Upper lobe of right lung (tissue), 1 donor: ENCODE measurements at regions not wholly inside any gene's neighbourhood (a gene's known extent, or its start where the extent isn't known, plus 50 kb on each side); places are given as distances from the start of the nearest gene placed in this dataset.

ENCODE experiments used
- ATAC-seq: fragments of 200-7000 bp; cut with Tn5 transposase; one replicate; pipeline ENCODE4 v1.9.1; 2020; ENCODE audit warnings: mild to moderate bottlenecking, moderate library complexity
- DNase-seq: peaks from one replicate; pipeline ENCODE4 v3.0.0-alpha.2; 2020
- H3K27ac ChIP-seq: fragments of 200-600 bp; one replicate; pipeline ENCODE4 v1.8.0; 2022
- H3K27me3 ChIP-seq: fragments of 200-600 bp; one replicate; pipeline ENCODE4 v1.8.0; 2022; ENCODE audit warnings: mild to moderate bottlenecking
- H3K36me3 ChIP-seq: fragments of 200-600 bp; one replicate; pipeline ENCODE4 v1.8.0; 2022
- H3K4me1 ChIP-seq: fragments of 200-600 bp; one replicate; pipeline ENCODE4 v1.8.0; 2022
- H3K4me3 ChIP-seq: fragments of 200-600 bp; one replicate; pipeline ENCODE4 v1.8.0; 2022; ENCODE audit warnings: mild to moderate bottlenecking
- H3K9me3 ChIP-seq: fragments of 200-600 bp; one replicate; pipeline ENCODE4 v1.8.0; 2022
- CTCF ChIP-seq: fragments of 200-600 bp; IDR thresholded peaks from one replicate; pipeline ENCODE4 v1.8.0; 2022; ENCODE audit warnings: antibody characterized with exemption
- intact Hi-C: fragments of 100-400 bp; cut with DNase I; formaldehyde crosslinking; loops from one replicate; pipeline ENCODE4 v1.11.0; 2022
- donor health status: DM: no; HTN: yes; CAD: no; lungs with severe emphysema.

- DNase-seq: no peak
- Histone ChIP-seq H3K27ac (no peak overlapping the region), H3K36me3 (no peaks in the 10 kb centered on the region), H3K4me3 (no peak overlapping the region), H3K9me3 (no peaks in the 10 kb centered on the region), H3K4me1 (no peaks in the 10 kb centered on the region), H3K27me3 (no peaks in the 10 kb centered on the region)
- no peak for TF ChIP-seq CTCF
- no peak for ATAC-seq
- intact Hi-C loops: no loop called here
Measured at GRCh38 chr13:89584058-89584620, 1763.3 kb upstream of the MIR17HG start.

GRCh38 chr13:89602655-89603054 is 1744.8 kb upstream of the MIR17HG start:
- H3K4me3 ChIP-seq: no peak overlapping the region
- DNase-seq (no peak), ATAC-seq (no peak)
- H3K27ac ChIP-seq: no peak overlapping the region
- no peaks in the 10 kb centered on the region for H3K4me1 ChIP-seq
- TF ChIP-seq CTCF: no peak
- intact Hi-C loops: no loop called here
- no peaks in the 10 kb centered on the region for H3K9me3 ChIP-seq
- no peaks in the 10 kb centered on the region for H3K36me3 ChIP-seq
- no peaks in the 10 kb centered on the region for H3K27me3 ChIP-seq

- DNase-seq (no peak), ATAC-seq (no peak)
- Histone ChIP-seq H3K4me3 (no peak overlapping the region), H3K27ac (no peak overlapping the region), H3K36me3 (no peaks in the 10 kb centered on the region), H3K4me1 (no peaks in the 10 kb centered on the region), H3K9me3 (no peaks in the 10 kb centered on the region), H3K27me3 (no peaks in the 10 kb centered on the region)
- intact Hi-C loops: no loop called here
- no peak for TF ChIP-seq CTCF
Measured at GRCh38 chr13:89603187-89603586, 1744.3 kb upstream of the MIR17HG start.

- H3K4me3 ChIP-seq: no peak overlapping the region
- DNase-seq (no peak), ATAC-seq (no peak)
- H3K36me3 ChIP-seq: no peaks in the 10 kb centered on the region
- H3K27ac ChIP-seq: no peak overlapping the region
- intact Hi-C loops: no loop called here
- no peak for TF ChIP-seq CTCF
- H3K27me3 ChIP-seq: no peaks in the 10 kb centered on the region
- H3K9me3 ChIP-seq: no peaks in the 10 kb centered on the region
- H3K4me1 ChIP-seq: no peaks in the 10 kb centered on the region
Measured at GRCh38 chr13:89609318-89609717, 1738.2 kb upstream of the MIR17HG start.

- intact Hi-C loops: no loop called here
- H3K4me1 ChIP-seq: no peaks in the 10 kb centered on the region
- no peaks in the 10 kb centered on the region for H3K36me3 ChIP-seq
- H3K4me3 ChIP-seq: no peak overlapping the region
- no peaks in the 10 kb centered on the region for H3K9me3 ChIP-seq
- TF ChIP-seq CTCF: no peak
- H3K27ac ChIP-seq: no peak overlapping the region
- DNase-seq: no peak
- no peaks in the 10 kb centered on the region for H3K27me3 ChIP-seq
- no peak for ATAC-seq
Measured at GRCh38 chr13:89610331-89610730, 1737.2 kb upstream of the MIR17HG start.

- intact Hi-C loops: no loop called here
Measured at GRCh38 chr13:89610881-89611280, 1736.6 kb upstream of the MIR17HG start.

More at GRCh38 chr13:89610881-89611280, 1736.6 kb upstream of the MIR17HG start:
- no peaks in the 10 kb centered on the region for H3K4me1 ChIP-seq
- H3K36me3 ChIP-seq: no peaks in the 10 kb centered on the region
- no peak for TF ChIP-seq CTCF
- no peaks in the 10 kb centered on the region for H3K27me3 ChIP-seq
- H3K9me3 ChIP-seq: no peaks in the 10 kb centered on the region
- ATAC-seq (no peak), DNase-seq (no peak)
- H3K4me3 ChIP-seq: no peak overlapping the region
- H3K27ac ChIP-seq: no peak overlapping the region
